Panc1 (cell line): ENCODE measurements at regions not wholly inside any gene's neighbourhood (a gene's known extent, or its start where the extent isn't known, plus 50 kb on each side); places are given as distances from the start of the nearest gene placed in this dataset.

Source experiments
- POLR2AphosphoS5 ChIP-seq: IDR thresholded peaks from 2 replicates; pipeline ENCODE4 v1.6.1; 2012; ENCODE audit warnings: mild to moderate bottlenecking, low read depth, low read length, moderate library complexity
- SIN3A ChIP-seq: IDR thresholded peaks from 2 replicates; pipeline ENCODE4 v1.6.1; 2012; ENCODE audit warnings: low read depth, mild to moderate bottlenecking, low read length, moderate library complexity, borderline replicate concordance; ENCODE audit not compliant: insufficient read depth
- TF ChIP-seq, protein P1 (sequence below): fragments of 450-650 bp; IDR thresholded peaks from 2 replicates; pipeline ENCODE4 v1.5.1; 2017; ENCODE audit warnings: mild to moderate bottlenecking
- TF ChIP-seq, protein P2 (sequence below), 2 experiments: IDR thresholded peaks; 2 replicates each; pipeline ENCODE4 v1.6.1; 2011 to 2012; ENCODE audit warnings: low read depth in 2 of 2, control low read depth in 1 of 2, low read length in 1 of 2, mild to moderate bottlenecking in 1 of 2, moderate library complexity in 1 of 2; ENCODE audit not compliant: insufficient read depth in 1 of 2

DNA sequence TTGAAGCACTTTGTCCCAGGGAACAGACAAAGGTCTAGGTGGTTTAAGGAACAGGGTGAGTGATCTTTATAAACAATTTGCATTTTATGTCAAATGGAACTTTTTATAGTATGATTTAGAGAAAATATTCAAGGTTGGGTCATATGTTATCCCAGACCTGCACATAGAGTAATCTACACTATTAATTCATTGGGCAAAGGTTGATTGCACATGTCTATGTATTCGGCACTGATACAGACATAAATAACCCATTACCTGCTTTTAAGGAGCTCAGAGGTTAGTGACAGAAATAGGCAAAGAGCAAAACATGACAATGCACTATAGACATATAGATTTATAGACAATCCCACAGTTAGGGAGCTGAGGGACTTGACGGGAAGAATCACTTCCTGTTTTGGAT, 141.5 kb upstream of the UBASH3B start:
- TF ChIP-seq, protein P1, sequence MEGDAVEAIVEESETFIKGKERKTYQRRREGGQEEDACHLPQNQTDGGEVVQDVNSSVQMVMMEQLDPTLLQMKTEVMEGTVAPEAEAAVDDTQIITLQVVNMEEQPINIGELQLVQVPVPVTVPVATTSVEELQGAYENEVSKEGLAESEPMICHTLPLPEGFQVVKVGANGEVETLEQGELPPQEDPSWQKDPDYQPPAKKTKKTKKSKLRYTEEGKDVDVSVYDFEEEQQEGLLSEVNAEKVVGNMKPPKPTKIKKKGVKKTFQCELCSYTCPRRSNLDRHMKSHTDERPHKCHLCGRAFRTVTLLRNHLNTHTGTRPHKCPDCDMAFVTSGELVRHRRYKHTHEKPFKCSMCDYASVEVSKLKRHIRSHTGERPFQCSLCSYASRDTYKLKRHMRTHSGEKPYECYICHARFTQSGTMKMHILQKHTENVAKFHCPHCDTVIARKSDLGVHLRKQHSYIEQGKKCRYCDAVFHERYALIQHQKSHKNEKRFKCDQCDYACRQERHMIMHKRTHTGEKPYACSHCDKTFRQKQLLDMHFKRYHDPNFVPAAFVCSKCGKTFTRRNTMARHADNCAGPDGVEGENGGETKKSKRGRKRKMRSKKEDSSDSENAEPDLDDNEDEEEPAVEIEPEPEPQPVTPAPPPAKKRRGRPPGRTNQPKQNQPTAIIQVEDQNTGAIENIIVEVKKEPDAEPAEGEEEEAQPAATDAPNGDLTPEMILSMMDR: no peak
- TF ChIP-seq POLR2AphosphoS5 (no peak), SIN3A (no peak)
- TF ChIP-seq, protein P2, sequence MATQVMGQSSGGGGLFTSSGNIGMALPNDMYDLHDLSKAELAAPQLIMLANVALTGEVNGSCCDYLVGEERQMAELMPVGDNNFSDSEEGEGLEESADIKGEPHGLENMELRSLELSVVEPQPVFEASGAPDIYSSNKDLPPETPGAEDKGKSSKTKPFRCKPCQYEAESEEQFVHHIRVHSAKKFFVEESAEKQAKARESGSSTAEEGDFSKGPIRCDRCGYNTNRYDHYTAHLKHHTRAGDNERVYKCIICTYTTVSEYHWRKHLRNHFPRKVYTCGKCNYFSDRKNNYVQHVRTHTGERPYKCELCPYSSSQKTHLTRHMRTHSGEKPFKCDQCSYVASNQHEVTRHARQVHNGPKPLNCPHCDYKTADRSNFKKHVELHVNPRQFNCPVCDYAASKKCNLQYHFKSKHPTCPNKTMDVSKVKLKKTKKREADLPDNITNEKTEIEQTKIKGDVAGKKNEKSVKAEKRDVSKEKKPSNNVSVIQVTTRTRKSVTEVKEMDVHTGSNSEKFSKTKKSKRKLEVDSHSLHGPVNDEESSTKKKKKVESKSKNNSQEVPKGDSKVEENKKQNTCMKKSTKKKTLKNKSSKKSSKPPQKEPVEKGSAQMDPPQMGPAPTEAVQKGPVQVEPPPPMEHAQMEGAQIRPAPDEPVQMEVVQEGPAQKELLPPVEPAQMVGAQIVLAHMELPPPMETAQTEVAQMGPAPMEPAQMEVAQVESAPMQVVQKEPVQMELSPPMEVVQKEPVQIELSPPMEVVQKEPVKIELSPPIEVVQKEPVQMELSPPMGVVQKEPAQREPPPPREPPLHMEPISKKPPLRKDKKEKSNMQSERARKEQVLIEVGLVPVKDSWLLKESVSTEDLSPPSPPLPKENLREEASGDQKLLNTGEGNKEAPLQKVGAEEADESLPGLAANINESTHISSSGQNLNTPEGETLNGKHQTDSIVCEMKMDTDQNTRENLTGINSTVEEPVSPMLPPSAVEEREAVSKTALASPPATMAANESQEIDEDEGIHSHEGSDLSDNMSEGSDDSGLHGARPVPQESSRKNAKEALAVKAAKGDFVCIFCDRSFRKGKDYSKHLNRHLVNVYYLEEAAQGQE (IDR thresholded peaks at IDR 0.05; ENCODE audit: insufficient read depth in 1 of 2, low read depth in 2 of 2, low read length in 1 of 2): no peak
